K562 (cell line): ENCODE measurements at regions not wholly inside any gene's neighbourhood (a gene's known extent, or its start where the extent isn't known, plus 50 kb on each side); places are given as distances from the start of the nearest gene placed in this dataset.

Experiments
- ATAC-seq: fragments of 200-7000 bp; cut with Tn5 transposase; 3 replicates; pipeline ENCODE4 v1.9.1; 2020; ENCODE audit warnings: moderate library complexity
- BruUV-seq: library from RNA; stranded (reverse); fragments of 400-500 nt; replicated peaks from 2 replicates; lab custom pipeline; 2021; lab: Mats Ljungman, UMichigan
- CTCF ChIA-PET: fragments of 300-600 bp; formaldehyde crosslinking; extraction: SDS; loops from one replicate; lab custom pipeline; 2021; ENCODE audit warnings: low intra/inter-chr PET ratio; lab: Yijun Ruan, JAX
- POLR2A ChIA-PET: fragments of 300-600, 350-650 bp; sonication (Branson Sonifier 250); formaldehyde crosslinking; extraction: SDS; loops from one replicate; lab custom pipeline; 2021; ENCODE audit warnings: antibody characterized with exemption, inconsistent platforms; lab: Yijun Ruan, JAX
- DNase-seq, 4 experiments: peaks; one replicate each; pipeline versions ENCODE4 v3.0.0 to v3.0.0-alpha.2; 2011 to 2018; ENCODE audit warnings: low spot score in 3 of 4, mixed read lengths in 3 of 4; ENCODE audit errors: extremely low read depth in 1 of 4
- FAIRE-seq: peaks from 2 replicates; lab custom pipeline; 2011; peaks lifted over from hg19 to GRCh38; lab: Jason Lieb, UNC
- H2AFZ ChIP-seq: 2 replicates; pipeline ENCODE4 v1.6.0; 2011; ENCODE audit warnings: low read depth, low read length, control low read depth, inconsistent platforms
- H3K27ac ChIP-seq: fragments of 200-600 bp; 3 replicates; pipeline ENCODE4 v1.8.0; 2011; ENCODE audit warnings: low read depth, mild to moderate bottlenecking, control low read depth, inconsistent platforms, low read length, moderate library complexity, mixed read lengths; ENCODE audit errors: extremely low read depth
- H3K27me3 ChIP-seq, 2 experiments: fragments of 300-600 bp in 1 of 2; 2 replicates in 1 of 2; 3 replicates in 1 of 2; pipeline versions ENCODE4 v1.6.0 to v1.8.0; 2011; ENCODE audit warnings: inconsistent platforms in 2 of 2, low read length in 2 of 2, mild to moderate bottlenecking in 1 of 2, mixed read lengths in 1 of 2, moderate library complexity in 1 of 2; ENCODE audit not compliant: control insufficient read depth in 2 of 2, insufficient read depth in 2 of 2
- H3K36me3 ChIP-seq: fragments of 300-600 bp; 3 replicates; pipeline ENCODE4 v1.8.0; 2011; ENCODE audit warnings: mild to moderate bottlenecking, low read length, inconsistent platforms; ENCODE audit not compliant: control insufficient read depth, insufficient read depth
- H3K4me1 ChIP-seq, 2 experiments: fragments of 200-600 bp in 1 of 2; replicated peaks in 1 of 2; 2 replicates in 1 of 2; 3 replicates in 1 of 2; pipeline versions ENCODE4 v1.5.1 to v1.8.0; 2011; ENCODE audit warnings: inconsistent platforms in 2 of 2, low read length in 2 of 2, mild to moderate bottlenecking in 1 of 2, mixed read lengths in 1 of 2, moderate library complexity in 1 of 2; ENCODE audit not compliant: control insufficient read depth in 2 of 2, insufficient read depth in 2 of 2
- H3K4me2 ChIP-seq: 2 replicates; pipeline ENCODE4 v1.6.1; 2011; ENCODE audit warnings: low read length, control low read depth, inconsistent platforms, mixed read lengths; ENCODE audit not compliant: insufficient read depth
- H3K4me3 ChIP-seq: fragments of 200-600 bp; sonication (generic), shearing (Covaris generic); 2 replicates; pipeline ENCODE4 v1.5.1; 2016; ENCODE audit warnings: control low read depth, inconsistent platforms
- H3K79me2 ChIP-seq: fragments of 200-600 bp; 3 replicates; pipeline ENCODE4 v1.8.0; 2011; ENCODE audit warnings: low read length, inconsistent platforms; ENCODE audit not compliant: control insufficient read depth, insufficient read depth
- H3K9ac ChIP-seq, 2 experiments: 2 replicates each; pipeline versions ENCODE4 v1.6.0 to v1.6.1; 2011; ENCODE audit warnings: low read depth in 2 of 2, low read length in 2 of 2, control low read depth in 1 of 2, inconsistent platforms in 1 of 2, mild to moderate bottlenecking in 1 of 2, mixed read lengths in 1 of 2; ENCODE audit not compliant: insufficient read depth in 1 of 2
- H3K9me1 ChIP-seq: one replicate; pipeline ENCODE4 v1.6.0; 2011; ENCODE audit warnings: inconsistent platforms, mild to moderate bottlenecking, low read length, moderate library complexity; ENCODE audit not compliant: control insufficient read depth, insufficient read depth
- H3K9me3 ChIP-seq: replicated peaks from 2 replicates; pipeline ENCODE4 v1.5.1; 2011; ENCODE audit warnings: low read depth, low read length, inconsistent platforms; ENCODE audit not compliant: control insufficient read depth, insufficient read depth
- H4K20me1 ChIP-seq: replicated peaks from 2 replicates; pipeline ENCODE4 v1.6.1; 2011; ENCODE audit warnings: low read length, inconsistent platforms, mixed read lengths; ENCODE audit not compliant: control insufficient read depth, insufficient read depth
- HNRNPK ChIP-seq: fragments of 200-400 bp; formaldehyde crosslinking; IDR thresholded peaks from one replicate; pipeline ENCODE4 v1.6.1; 2018; ENCODE audit warnings: mild to moderate bottlenecking, low read depth, low read length; ENCODE audit not compliant: poor library complexity, severe bottlenecking
- KHSRP ChIP-seq: fragments of 450-650 bp; IDR thresholded peaks from 2 replicates; pipeline ENCODE4 v1.6.1; 2017
- SMARCA4 ChIP-seq: fragments of 450-650 bp; IDR thresholded peaks from 2 replicates; pipeline ENCODE4 v1.6.1; 2016
- ZBTB40 ChIP-seq, 2 experiments: fragments of 450-650 bp in 1 of 2; sonication (generic) in 1 of 2; formaldehyde crosslinking in 1 of 2; IDR thresholded peaks; 2 replicates each; pipeline versions ENCODE4 v1.7.1 to v1.9.0; 2016 to 2022; ENCODE audit warnings: inconsistent platforms in 1 of 2, mild to moderate bottlenecking in 1 of 2, missing genetic modification reagents in 1 of 2
- ZNF143 ChIP-seq: sonication (generic); formaldehyde crosslinking; IDR thresholded peaks from 2 replicates; pipeline ENCODE4 v1.9.0; 2022; ENCODE audit warnings: mild to moderate bottlenecking, missing genetic modification reagents
- ZNF174 ChIP-seq: fragments of 250-450 bp; sonication (Bioruptor Pico); IDR thresholded peaks from 2 replicates; pipeline ENCODE4 v1.4.0; 2020; ENCODE audit warnings: mild to moderate bottlenecking
- WGBS: fragments of 100-300 bp; shearing (Covaris generic); methylation state at CpG from one replicate; pipeline ENCODE4 v1.1.6; 2016; ENCODE audit warnings: low coverage, mixed read lengths; ENCODE audit not compliant: insufficient coverage; ENCODE audit errors: missing lambda C conversion rate; 5-methylcytosine and 5-hydroxymethylcytosine counted together
- in situ Hi-C: fragments of 300-500 bp; cut with MboI; formaldehyde crosslinking; loops from 4 replicates; pipeline ENCODE4 v1.15.0; 2018; ENCODE audit warnings: inconsistent platforms, mixed read lengths
- intact Hi-C: fragments of 100-400 bp; cut with micrococcal nuclease; formaldehyde crosslinking; loops from 2 replicates; pipeline ENCODE4 v1.14.2; 2022

- intact Hi-C loops, result no loop called here
- DNase-seq, result no peak
- POLR2A ChIA-PET, result no interaction called here
- TF ChIP-seq ZBTB40 (IDR thresholded peaks at IDR 0.05) (no peak), ZBTB40 (CRISPR knock-in tag; IDR thresholded peaks at IDR 0.05) (no peak), ZNF174 (CRISPR knock-in tag) (no peak), KHSRP (no peak), SMARCA4 (no peak), HNRNPK (no peak), ZNF143 (CRISPR knock-in tag) (no peak)
- H3K36me3 ChIP-seq, result no peaks in the 10 kb centered on the region
- WGBS, result 0% methylated on average over 1 of the region's 1 CpG
- H3K9me1 ChIP-seq, result no peaks in the 10 kb centered on the region
- no peak overlapping the region for H3K27ac ChIP-seq
- FAIRE-seq, result no peak
- no peak overlapping the region for H3K4me3 ChIP-seq
- no peak overlapping the region for H3K4me2 ChIP-seq
- H4K20me1 ChIP-seq, result no peaks in the 10 kb centered on the region
- H3K9me3 ChIP-seq, result no peaks in the 10 kb centered on the region
- BruUV-seq, result no TSS peak
- in situ Hi-C loops, result no loop called here
- H3K9ac ChIP-seq, result no peak overlapping the region
- CTCF ChIA-PET, result no interaction called here
- no peaks in the 10 kb centered on the region for H3K79me2 ChIP-seq
- no peaks in the 10 kb centered on the region for H3K27me3 ChIP-seq
- no peaks in the 10 kb centered on the region; a peak in 1 of 5 replicates for H3K4me1 ChIP-seq
- no peak for ATAC-seq
- H2AFZ ChIP-seq, result no peak overlapping the region
Observed at GRCh38 chr13:47859165-47859564, 141.9 kb downstream of the SUCLA2 start.
